ENCODE measurements at regions not wholly inside any gene's neighbourhood (a gene's known extent, or its start where the extent isn't known, plus 50 kb on each side); places are given as distances from the start of the nearest gene placed in this dataset.

GRCh38 chr11:70843906-70844305 is 408.5 kb downstream of the SHANK2 start:
- DNase-seq (ENCODE audit: low spot score) = no peak

GRCh38 chr11:70844387-70844786 is 408.0 kb downstream of the SHANK2 start:
- no peak for DNase-seq (ENCODE audit: low spot score)

- no peak for DNase-seq (ENCODE audit: low spot score)
Measured at GRCh38 chr11:70845591-70846041, 406.8 kb downstream of the SHANK2 start.

- DNase-seq (ENCODE audit: low spot score) = no peak
Measured at GRCh38 chr11:70846781-70847655, 405.4 kb downstream of the SHANK2 start.

- DNase-seq (ENCODE audit: low spot score) = no peak
Measured at GRCh38 chr11:70848243-70848750, 404.1 kb downstream of the SHANK2 start.

- DNase-seq (ENCODE audit: low spot score) = no peak
Measured at GRCh38 chr11:70849031-70849430, 403.3 kb downstream of the SHANK2 start.

- no peak for DNase-seq (ENCODE audit: low spot score)
Measured at GRCh38 chr11:70851308-70851707, 401.1 kb downstream of the SHANK2 start.

GRCh38 chr11:70851907-70852306 is 400.5 kb downstream of the SHANK2 start:
- no peak for DNase-seq (ENCODE audit: low spot score)

- DNase-seq (ENCODE audit: low spot score) = no peak
Measured at GRCh38 chr11:70853068-70853769, 399.2 kb downstream of the SHANK2 start.

- DNase-seq (ENCODE audit: low spot score) = no peak
Measured at GRCh38 chr11:70853770-70854108, 398.6 kb downstream of the SHANK2 start.

- DNase-seq (ENCODE audit: low spot score) = no peak
Measured at GRCh38 chr11:70854201-70854600, 398.2 kb downstream of the SHANK2 start.

GRCh38 chr11:70854901-70855556 is 397.3 kb downstream of the SHANK2 start:
- DNase-seq (ENCODE audit: low spot score) = no peak

GRCh38 chr11:70857894-70858293 is 394.5 kb downstream of the SHANK2 start:
- DNase-seq (ENCODE audit: low spot score) = no peak

GRCh38 chr11:70859180-70859579 is 393.2 kb downstream of the SHANK2 start:
- no peak for DNase-seq (ENCODE audit: low spot score)

GRCh38 chr11:70860888-70861287 is 391.5 kb downstream of the SHANK2 start:
- DNase-seq (ENCODE audit: low spot score) = no peak

- no peak for DNase-seq (ENCODE audit: low spot score)
Measured at GRCh38 chr11:70861559-70861958, 390.8 kb downstream of the SHANK2 start.

GRCh38 chr11:70862093-70862492 is 390.3 kb downstream of the SHANK2 start:
- DNase-seq (ENCODE audit: low spot score) = no peak

- DNase-seq (ENCODE audit: low spot score) = no peak
Measured at GRCh38 chr11:70863186-70863585, 389.2 kb downstream of the SHANK2 start.

- DNase-seq (ENCODE audit: low spot score) = no peak
Measured at GRCh38 chr11:70863993-70864392, 388.4 kb downstream of the SHANK2 start.

- DNase-seq (ENCODE audit: low spot score) = no peak
Measured at GRCh38 chr11:70865356-70865755, 387.0 kb downstream of the SHANK2 start.

GRCh38 chr11:70866834-70867233 is 385.5 kb downstream of the SHANK2 start:
- DNase-seq (ENCODE audit: low spot score) = no peak

- no peak for DNase-seq (ENCODE audit: low spot score)
Measured at GRCh38 chr11:70867281-70868047, 384.9 kb downstream of the SHANK2 start.
